Ishikawa (cell line): ENCODE measurements at regions not wholly inside any gene's neighbourhood (a gene's known extent, or its start where the extent isn't known, plus 50 kb on each side); places are given as distances from the start of the nearest gene placed in this dataset.

Source experiments
- CEBPB ChIP-seq: IDR thresholded peaks from 2 replicates; pipeline ENCODE4 v1.6.1; 2012
- CREB1 ChIP-seq: IDR thresholded peaks from 2 replicates; pipeline ENCODE4 v1.6.1; 2012; ENCODE audit warnings: low read depth
- EGR1 ChIP-seq: IDR thresholded peaks from 2 replicates; pipeline ENCODE4 v1.6.1; 2012
- EP300 ChIP-seq: IDR thresholded peaks from 2 replicates; pipeline ENCODE4 v1.6.1; 2012; ENCODE audit warnings: borderline replicate concordance
- FOXM1 ChIP-seq: IDR thresholded peaks from 2 replicates; pipeline ENCODE4 v1.6.1; 2012; ENCODE audit warnings: low read depth, borderline replicate concordance
- NFIC ChIP-seq: IDR thresholded peaks from 2 replicates; pipeline ENCODE4 v1.6.1; 2012
- RAD21 ChIP-seq: IDR thresholded peaks from 2 replicates; pipeline ENCODE4 v1.6.1; 2012; ENCODE audit warnings: low read depth
- TAF1 ChIP-seq: IDR thresholded peaks from 2 replicates; pipeline ENCODE4 v1.6.1; 2012; ENCODE audit warnings: low read depth, mild to moderate bottlenecking
- TCF12 ChIP-seq: IDR thresholded peaks from 2 replicates; pipeline ENCODE4 v1.6.1; 2012; ENCODE audit warnings: low read depth
- TEAD4 ChIP-seq: IDR thresholded peaks from 2 replicates; pipeline ENCODE4 v1.6.1; 2012
- YY1 ChIP-seq: IDR thresholded peaks from 2 replicates; pipeline ENCODE4 v1.6.1; 2012; ENCODE audit warnings: low read depth
- ZBTB7A ChIP-seq: IDR thresholded peaks from 2 replicates; pipeline ENCODE4 v1.6.1; 2012; ENCODE audit warnings: low read depth
- TF ChIP-seq, protein P1 (sequence below): IDR thresholded peaks from 2 replicates; pipeline ENCODE4 v1.6.1; 2012
- TF ChIP-seq, protein P2 (sequence below): IDR thresholded peaks from 2 replicates; pipeline ENCODE4 v1.6.1; 2012
- TF ChIP-seq, protein P3 (sequence below): IDR thresholded peaks from 2 replicates; pipeline ENCODE4 v1.6.1; 2012; ENCODE audit warnings: low read depth, mild to moderate bottlenecking

DNA sequence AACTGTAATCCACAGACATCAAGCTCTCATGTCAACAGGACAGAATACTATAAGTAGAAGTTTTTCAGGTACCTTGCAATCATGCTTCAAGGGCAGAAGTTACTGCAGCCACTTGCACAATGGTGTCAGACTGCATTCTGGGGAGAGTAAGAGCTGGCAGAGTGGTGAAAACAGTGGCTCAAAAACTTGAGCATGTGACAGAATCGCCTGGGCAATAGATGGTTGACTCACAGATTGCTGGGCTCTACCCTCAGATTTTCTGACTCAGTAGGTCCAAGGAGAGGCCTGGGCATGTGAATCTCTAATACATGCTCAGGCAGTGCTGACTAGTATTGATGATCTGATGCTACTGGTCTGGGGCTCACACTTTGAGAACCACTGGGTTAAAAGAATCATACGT is 187.8 kb downstream of the TBX5 start:
- TF ChIP-seq ZBTB7A (no peak), FOXM1 (no peak), RAD21 (no peak), TEAD4 (no peak), NFIC (no peak), CREB1 (no peak), TAF1 (no peak), EP300 (no peak), TCF12 (no peak), EGR1 (no peak), CEBPB (no peak), YY1 (no peak)
- TF ChIP-seq, protein P1, sequence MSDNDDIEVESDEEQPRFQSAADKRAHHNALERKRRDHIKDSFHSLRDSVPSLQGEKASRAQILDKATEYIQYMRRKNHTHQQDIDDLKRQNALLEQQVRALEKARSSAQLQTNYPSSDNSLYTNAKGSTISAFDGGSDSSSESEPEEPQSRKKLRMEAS = no peak
- TF ChIP-seq, protein P2, sequence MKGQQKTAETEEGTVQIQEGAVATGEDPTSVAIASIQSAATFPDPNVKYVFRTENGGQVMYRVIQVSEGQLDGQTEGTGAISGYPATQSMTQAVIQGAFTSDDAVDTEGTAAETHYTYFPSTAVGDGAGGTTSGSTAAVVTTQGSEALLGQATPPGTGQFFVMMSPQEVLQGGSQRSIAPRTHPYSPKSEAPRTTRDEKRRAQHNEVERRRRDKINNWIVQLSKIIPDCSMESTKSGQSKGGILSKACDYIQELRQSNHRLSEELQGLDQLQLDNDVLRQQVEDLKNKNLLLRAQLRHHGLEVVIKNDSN = no peak
- TF ChIP-seq, protein P3, sequence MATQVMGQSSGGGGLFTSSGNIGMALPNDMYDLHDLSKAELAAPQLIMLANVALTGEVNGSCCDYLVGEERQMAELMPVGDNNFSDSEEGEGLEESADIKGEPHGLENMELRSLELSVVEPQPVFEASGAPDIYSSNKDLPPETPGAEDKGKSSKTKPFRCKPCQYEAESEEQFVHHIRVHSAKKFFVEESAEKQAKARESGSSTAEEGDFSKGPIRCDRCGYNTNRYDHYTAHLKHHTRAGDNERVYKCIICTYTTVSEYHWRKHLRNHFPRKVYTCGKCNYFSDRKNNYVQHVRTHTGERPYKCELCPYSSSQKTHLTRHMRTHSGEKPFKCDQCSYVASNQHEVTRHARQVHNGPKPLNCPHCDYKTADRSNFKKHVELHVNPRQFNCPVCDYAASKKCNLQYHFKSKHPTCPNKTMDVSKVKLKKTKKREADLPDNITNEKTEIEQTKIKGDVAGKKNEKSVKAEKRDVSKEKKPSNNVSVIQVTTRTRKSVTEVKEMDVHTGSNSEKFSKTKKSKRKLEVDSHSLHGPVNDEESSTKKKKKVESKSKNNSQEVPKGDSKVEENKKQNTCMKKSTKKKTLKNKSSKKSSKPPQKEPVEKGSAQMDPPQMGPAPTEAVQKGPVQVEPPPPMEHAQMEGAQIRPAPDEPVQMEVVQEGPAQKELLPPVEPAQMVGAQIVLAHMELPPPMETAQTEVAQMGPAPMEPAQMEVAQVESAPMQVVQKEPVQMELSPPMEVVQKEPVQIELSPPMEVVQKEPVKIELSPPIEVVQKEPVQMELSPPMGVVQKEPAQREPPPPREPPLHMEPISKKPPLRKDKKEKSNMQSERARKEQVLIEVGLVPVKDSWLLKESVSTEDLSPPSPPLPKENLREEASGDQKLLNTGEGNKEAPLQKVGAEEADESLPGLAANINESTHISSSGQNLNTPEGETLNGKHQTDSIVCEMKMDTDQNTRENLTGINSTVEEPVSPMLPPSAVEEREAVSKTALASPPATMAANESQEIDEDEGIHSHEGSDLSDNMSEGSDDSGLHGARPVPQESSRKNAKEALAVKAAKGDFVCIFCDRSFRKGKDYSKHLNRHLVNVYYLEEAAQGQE = no peak

DNA sequence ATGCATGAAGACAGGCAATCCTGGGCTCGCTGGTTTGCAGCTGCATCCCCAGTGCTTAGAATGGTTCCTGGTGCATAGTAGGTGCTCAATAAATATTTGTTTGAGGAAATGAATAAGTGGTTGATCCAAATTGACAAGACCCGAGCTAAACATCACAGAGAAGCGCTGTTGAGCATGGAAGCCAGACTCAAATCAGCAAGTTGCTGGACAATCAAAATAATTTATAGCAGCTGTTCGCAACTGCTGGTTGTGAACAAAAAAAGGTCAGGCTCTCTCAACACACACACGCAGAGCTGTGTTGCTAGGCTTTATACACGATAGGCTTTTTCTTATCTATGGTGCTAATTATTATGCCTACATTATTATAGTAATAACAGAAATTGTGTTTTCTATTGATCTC is 190.2 kb downstream of the TBX5 start:
- TF ChIP-seq NFIC (no peak), FOXM1 (no peak), TEAD4 (no peak), ZBTB7A (no peak), CREB1 (no peak), CEBPB (no peak), RAD21 (no peak), TAF1 (no peak), YY1 (no peak), EGR1 (no peak), TCF12 (no peak), EP300 (no peak)
- TF ChIP-seq, protein P1 = no peak
- TF ChIP-seq, protein P3 = no peak
- TF ChIP-seq, protein P2 = no peak

DNA sequence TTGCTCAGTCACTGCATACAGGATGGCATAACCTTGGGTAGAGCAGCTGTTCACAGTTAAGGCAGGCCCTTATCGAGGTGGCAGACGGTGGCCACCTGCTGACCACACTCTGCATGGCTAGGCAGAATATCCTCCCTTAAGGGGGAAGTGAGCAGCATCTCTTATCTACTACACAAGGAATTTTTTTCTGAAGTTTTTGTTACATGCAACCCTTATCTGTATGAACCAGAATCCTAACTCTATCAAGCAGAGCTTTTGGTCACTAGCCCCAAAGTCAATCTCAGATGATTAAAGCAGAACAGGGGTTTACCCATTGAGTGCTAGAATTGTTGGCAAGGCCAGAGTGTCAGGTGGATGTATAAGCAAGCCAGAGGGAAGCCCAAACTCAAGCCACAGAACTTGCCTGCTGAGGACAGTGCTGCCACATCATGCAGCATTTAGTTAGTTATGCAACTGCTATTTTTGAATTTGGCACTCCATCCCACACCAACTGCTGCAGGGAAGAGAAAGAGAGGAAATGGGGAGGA is 192.8 kb downstream of the TBX5 start:
- TF ChIP-seq, protein P1 = no peak
- TF ChIP-seq, protein P2 = no peak
- TF ChIP-seq EGR1 = no peak
- no peak for TF ChIP-seq TAF1
- TF ChIP-seq ZBTB7A = no peak
- no peak for TF ChIP-seq CEBPB

DNA sequence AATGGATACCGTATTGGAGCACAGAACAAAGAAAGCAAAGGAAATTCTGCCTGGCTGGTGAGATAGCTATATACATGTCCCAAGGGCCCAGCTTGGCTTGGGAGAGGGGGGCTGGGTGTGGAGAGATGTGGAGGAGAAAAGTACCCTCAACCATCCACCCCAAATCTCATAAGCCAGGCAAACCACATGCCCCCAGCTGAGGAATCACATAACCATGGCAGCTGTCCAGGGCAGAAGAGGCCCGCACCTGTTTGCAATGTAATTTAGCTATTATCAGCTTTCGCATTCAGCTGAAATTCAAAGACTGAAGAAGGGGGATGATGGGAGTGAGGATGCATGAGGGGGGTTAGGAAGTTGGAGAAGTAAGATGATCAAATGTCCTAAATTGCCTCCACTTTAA is 196.1 kb downstream of the TBX5 start:
- TF ChIP-seq CEBPB (no peak), CREB1 (no peak), TAF1 (no peak), ZBTB7A (no peak), EP300 (no peak), FOXM1 (no peak), TEAD4 (no peak), TCF12 (no peak), RAD21 (no peak), YY1 (no peak), EGR1 (no peak), NFIC (no peak)
- TF ChIP-seq, protein P3 = no peak
- TF ChIP-seq, protein P1 = no peak
- TF ChIP-seq, protein P2 = no peak
